Trophoblast cell (in vitro differentiated cells and primary cell): ENCODE measurements at regions not wholly inside any gene's neighbourhood (a gene's known extent, or its start where the extent isn't known, plus 50 kb on each side); places are given as distances from the start of the nearest gene placed in this dataset.

Experiments used
- DNase-seq, 2 donors: peaks; one replicate each; pipeline ENCODE4 v3.0.0-alpha.2; 2016
- H2AFZ ChIP-seq: 2 replicates; pipeline ENCODE4 v1.6.1; 2013; ENCODE audit warnings: low read length, moderate library complexity, mild to moderate bottlenecking; ENCODE audit not compliant: insufficient read depth, poor library complexity
- H2AK5ac ChIP-seq: 2 replicates; pipeline ENCODE4 v1.6.1; 2013; ENCODE audit warnings: mild to moderate bottlenecking, low read length
- H2BK120ac ChIP-seq: 2 replicates; pipeline ENCODE4 v1.6.1; 2013; ENCODE audit warnings: low read length, mild to moderate bottlenecking, moderate library complexity; ENCODE audit not compliant: insufficient read depth, poor library complexity
- H2BK12ac ChIP-seq: 2 replicates; pipeline ENCODE4 v1.6.1; 2013; ENCODE audit warnings: mild to moderate bottlenecking, low read length, moderate library complexity
- H2BK5ac ChIP-seq: 2 replicates; pipeline ENCODE4 v1.6.1; 2013; ENCODE audit warnings: low read length, low read depth, moderate library complexity, mild to moderate bottlenecking; ENCODE audit not compliant: poor library complexity
- H3K14ac ChIP-seq: 2 replicates; pipeline ENCODE4 v1.6.1; 2013; ENCODE audit warnings: mild to moderate bottlenecking, low read length
- H3K18ac ChIP-seq: 2 replicates; pipeline ENCODE4 v1.6.1; 2013; ENCODE audit warnings: mild to moderate bottlenecking, low read length
- H3K23ac ChIP-seq: 2 replicates; pipeline ENCODE4 v1.6.1; 2013; ENCODE audit warnings: low read length
- H3K27ac ChIP-seq: 2 replicates; pipeline ENCODE4 v1.5.1; 2013; ENCODE audit warnings: low read depth, mild to moderate bottlenecking, inconsistent platforms, low read length, moderate library complexity
- H3K27me3 ChIP-seq: 2 replicates; pipeline ENCODE4 v1.6.1; 2013; ENCODE audit warnings: inconsistent platforms, mild to moderate bottlenecking, low read length, moderate library complexity; ENCODE audit not compliant: insufficient read depth
- H3K36me3 ChIP-seq, 2 experiments: 1 replicate in 1 of 2; 2 replicates in 1 of 2; pipeline ENCODE4 v1.6.1; 2013; ENCODE audit warnings: low read length in 2 of 2, mild to moderate bottlenecking in 2 of 2, moderate library complexity in 1 of 2; ENCODE audit not compliant: insufficient read depth in 2 of 2, control insufficient read depth in 1 of 2
- H3K4ac ChIP-seq: 2 replicates; pipeline ENCODE4 v1.6.1; 2013; ENCODE audit warnings: low read depth, mild to moderate bottlenecking, low read length, moderate library complexity
- H3K4me1 ChIP-seq, 2 experiments: 1 replicate in 1 of 2; 2 replicates in 1 of 2; pipeline ENCODE4 v1.6.1; 2013; ENCODE audit warnings: low read length in 2 of 2, mild to moderate bottlenecking in 2 of 2, moderate library complexity in 1 of 2; ENCODE audit not compliant: insufficient read depth in 2 of 2, control insufficient read depth in 1 of 2
- H3K4me2 ChIP-seq: 2 replicates; pipeline ENCODE4 v1.6.1; 2013; ENCODE audit warnings: inconsistent platforms, mild to moderate bottlenecking, low read length, moderate library complexity
- H3K4me3 ChIP-seq: 2 replicates; pipeline ENCODE4 v1.5.1; 2013; ENCODE audit warnings: mild to moderate bottlenecking, low read depth, low read length, inconsistent platforms
- H3K79me1 ChIP-seq: one replicate; pipeline ENCODE4 v1.6.1; 2013; ENCODE audit warnings: low read length
- H3K79me2 ChIP-seq: 2 replicates; pipeline ENCODE4 v1.6.1; 2013; ENCODE audit warnings: low read length, mild to moderate bottlenecking; ENCODE audit not compliant: control insufficient read depth, insufficient read depth, poor library complexity
- H3K9ac ChIP-seq: 2 replicates; pipeline ENCODE4 v1.6.1; 2013; ENCODE audit warnings: mild to moderate bottlenecking, low read length
- H3K9me3 ChIP-seq: 2 replicates; pipeline ENCODE4 v1.6.1; 2013; ENCODE audit warnings: low read depth, mild to moderate bottlenecking, control low read depth, inconsistent platforms, low read length; ENCODE audit not compliant: insufficient read depth
- H4K12ac ChIP-seq: 2 replicates; pipeline ENCODE4 v1.6.1; 2013; ENCODE audit warnings: low read depth, mild to moderate bottlenecking, low read length, moderate library complexity
- H4K8ac ChIP-seq: 2 replicates; pipeline ENCODE4 v1.6.1; 2013; ENCODE audit warnings: low read depth, mild to moderate bottlenecking, low read length, moderate library complexity
- H4K91ac ChIP-seq: one replicate; pipeline ENCODE4 v1.6.1; 2013; ENCODE audit warnings: low read depth, mild to moderate bottlenecking, low read length, moderate library complexity
- WGBS: extraction: QIAGEN DNeasy Blood & Tissue Kit; methylation state at CpG from one replicate; pipeline ENCODE4 v1.1.7; 2013; ENCODE audit warnings: missing lambda C conversion rate; ENCODE audit not compliant: insufficient read length, insufficient coverage; ENCODE audit errors: extremely low coverage; 5-methylcytosine and 5-hydroxymethylcytosine counted together

GRCh38 chr2:122061831-122062230 is 306.4 kb downstream of the TSN start:
- no peaks in the 10 kb centered on the region for H3K27me3 ChIP-seq
- H3K9ac ChIP-seq = no peak overlapping the region
- no CpG with 5 or more reads among the region's 2 CpGs for WGBS
- H3K36me3 ChIP-seq = no peaks in the 10 kb centered on the region
- H2AK5ac ChIP-seq = no peak overlapping the region
- H3K27ac ChIP-seq = no peak overlapping the region
- no peak overlapping the region for H3K4me2 ChIP-seq
- no peak overlapping the region for H2AFZ ChIP-seq
- no peaks in the 10 kb centered on the region for H3K79me2 ChIP-seq
- H2BK5ac ChIP-seq = no peak overlapping the region
- no peak overlapping the region for H2BK12ac ChIP-seq
- H3K14ac ChIP-seq = no peak overlapping the region
- no peaks in the 10 kb centered on the region for H3K79me1 ChIP-seq
- H4K91ac ChIP-seq = no peak overlapping the region
- no peak overlapping the region for H4K12ac ChIP-seq
- no peak overlapping the region for H3K4me3 ChIP-seq
- H3K4ac ChIP-seq = no peak overlapping the region
- H2BK120ac ChIP-seq = no peak overlapping the region
- no peak overlapping the region for H4K8ac ChIP-seq
- H3K9me3 ChIP-seq = no peaks in the 10 kb centered on the region
- H3K4me1 ChIP-seq = no peaks in the 10 kb centered on the region
- no peak overlapping the region for H3K18ac ChIP-seq
- no peak for DNase-seq
- no peak overlapping the region for H3K23ac ChIP-seq

- Histone ChIP-seq H3K4me2 (no peak overlapping the region), H4K91ac (no peak overlapping the region), H3K4ac (no peak overlapping the region)
Observed at GRCh38 chr2:122062506-122062905, 307.1 kb downstream of the TSN start.

DNA sequence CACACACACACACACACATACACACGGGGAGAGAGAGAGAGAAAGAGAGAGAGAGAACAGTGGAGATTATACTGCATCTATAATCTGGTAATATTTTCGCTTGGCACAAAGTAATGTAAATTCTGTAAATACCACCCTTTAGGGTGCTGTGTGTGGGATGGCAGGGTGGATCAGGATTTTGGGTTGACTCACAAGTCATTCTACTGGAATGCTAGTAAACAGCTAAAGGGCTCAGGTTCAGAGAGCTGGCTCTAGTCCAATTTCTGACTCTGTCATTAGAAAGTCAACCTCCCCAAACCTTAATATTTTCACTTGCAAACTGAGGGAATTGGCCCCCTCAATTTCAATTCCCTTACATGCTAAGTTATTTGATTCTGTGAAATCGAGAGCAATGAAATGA is 308.3 kb downstream of the TSN start:
- Histone ChIP-seq H2BK120ac (no peak overlapping the region), H4K8ac (no peak overlapping the region), H3K9ac (no peak overlapping the region), H3K79me1 (no peaks in the 10 kb centered on the region), H2BK12ac (no peak overlapping the region), H3K27me3 (no peaks in the 10 kb centered on the region), H2BK5ac (no peak overlapping the region), H3K4me2 (no peak overlapping the region), H3K18ac (no peak overlapping the region), H2AFZ (no peak overlapping the region), H3K4me3 (no peak overlapping the region), H4K12ac (no peak overlapping the region), H2AK5ac (no peak overlapping the region), H3K36me3 (no peaks in the 10 kb centered on the region), H3K23ac (no peak overlapping the region), H3K14ac (no peak overlapping the region), H3K4ac (no peak overlapping the region), H3K27ac (no peak overlapping the region), H4K91ac (no peak overlapping the region), H3K9me3 (no peaks in the 10 kb centered on the region), H3K79me2 (no peaks in the 10 kb centered on the region), H3K4me1 (no peaks in the 10 kb centered on the region)
- no CpG with 5 or more reads among the region's 3 CpGs for WGBS
- DNase-seq = no peak

More at GRCh38 chr2:122062506-122062905, 307.1 kb downstream of the TSN start:
- Histone ChIP-seq H3K27ac (no peak overlapping the region), H3K23ac (no peak overlapping the region), H3K36me3 (no peaks in the 10 kb centered on the region), H3K79me1 (no peaks in the 10 kb centered on the region), H3K9ac (no peak overlapping the region), H3K14ac (no peak overlapping the region), H2AK5ac (no peak overlapping the region), H3K4me3 (no peak overlapping the region), H2BK120ac (no peak overlapping the region), H3K27me3 (no peaks in the 10 kb centered on the region), H4K12ac (no peak overlapping the region), H3K18ac (no peak overlapping the region), H3K4me1 (no peaks in the 10 kb centered on the region), H3K9me3 (no peaks in the 10 kb centered on the region), H3K79me2 (no peaks in the 10 kb centered on the region), H4K8ac (no peak overlapping the region), H2BK12ac (no peak overlapping the region), H2AFZ (no peak overlapping the region), H2BK5ac (no peak overlapping the region)
- no CpG with 5 or more reads among the region's 4 CpGs for WGBS
- no peak for DNase-seq

DNA sequence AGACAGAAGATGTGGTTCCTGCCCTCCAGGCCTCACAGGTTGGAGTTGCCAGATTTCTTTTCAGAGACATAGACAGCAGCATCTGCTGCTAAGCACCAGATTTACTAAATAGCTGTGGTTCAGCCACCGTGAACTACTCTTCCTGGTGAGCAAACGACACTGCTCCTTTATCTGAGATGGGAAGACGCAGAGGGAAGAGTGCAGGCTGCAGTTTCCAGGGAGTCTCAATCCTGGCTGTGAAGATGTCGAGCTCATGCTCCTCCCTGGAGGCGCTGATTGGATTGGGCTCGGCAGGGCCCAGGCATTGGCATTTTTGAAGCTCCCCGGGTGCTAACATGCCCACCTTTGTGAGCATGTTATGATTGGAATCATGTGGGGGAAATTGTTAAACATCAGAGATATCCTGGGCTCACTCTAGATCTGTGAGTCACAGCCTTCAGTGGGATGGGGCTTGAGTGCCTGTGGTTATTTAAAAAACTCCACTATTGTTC is 314.8 kb downstream of the TSN start:
- H2BK120ac ChIP-seq = no peak overlapping the region
- no peaks in the 10 kb centered on the region for H3K36me3 ChIP-seq
- H4K91ac ChIP-seq = no peak overlapping the region
- H3K14ac ChIP-seq = no peak overlapping the region
- H3K4me2 ChIP-seq = no peak overlapping the region
- no peaks in the 10 kb centered on the region for H3K79me1 ChIP-seq
- no peaks in the 10 kb centered on the region for H3K9me3 ChIP-seq
- H3K79me2 ChIP-seq = no peaks in the 10 kb centered on the region
- H3K4me1 ChIP-seq = peaks cover 2 to 6% of the 10 kb centered on the region in 2 experiments
- no peak for DNase-seq
- no peak overlapping the region for H4K8ac ChIP-seq
- no peaks in the 10 kb centered on the region for H3K27me3 ChIP-seq
- WGBS = no CpG with 5 or more reads among the region's 7 CpGs
- no peak overlapping the region for H2AK5ac ChIP-seq
- no peak overlapping the region for H3K18ac ChIP-seq
- no peak overlapping the region for H3K4me3 ChIP-seq
- no peak overlapping the region for H3K9ac ChIP-seq
- H2AFZ ChIP-seq = no peak overlapping the region
- no peak overlapping the region for H3K4ac ChIP-seq
- H4K12ac ChIP-seq = no peak overlapping the region
- H3K23ac ChIP-seq = no peak overlapping the region
- H3K27ac ChIP-seq = no peak overlapping the region
- H2BK12ac ChIP-seq = no peak overlapping the region
- H2BK5ac ChIP-seq = no peak overlapping the region
